HEK293 (cell line): ENCODE measurements at regions not wholly inside any gene's neighbourhood (a gene's known extent, or its start where the extent isn't known, plus 50 kb on each side); places are given as distances from the start of the nearest gene placed in this dataset.

Experiments used
- ELK4 ChIP-seq: IDR thresholded peaks from 2 replicates; pipeline ENCODE4 v1.6.1; 2011; ENCODE audit warnings: mild to moderate bottlenecking, low read depth, low read length, borderline replicate concordance
- GLIS1 ChIP-seq: fragments of 450-650 bp; formaldehyde crosslinking; IDR thresholded peaks from 2 replicates; pipeline ENCODE4 v1.5.1; 2016; ENCODE audit warnings: missing biosample characterization, missing genetic modification characterization
- HOXC10 ChIP-seq: sonication (generic); formaldehyde crosslinking; IDR thresholded peaks from 2 replicates; pipeline ENCODE4 v1.8.1; 2023; ENCODE audit warnings: mild to moderate bottlenecking, missing genetic modification reagents
- MYNN ChIP-seq: fragments of 450-650 bp; formaldehyde crosslinking; IDR thresholded peaks from 2 replicates; pipeline ENCODE4 v1.5.1; 2016; ENCODE audit warnings: missing biosample characterization, missing genetic modification characterization, borderline replicate concordance
- RBAK ChIP-seq: fragments of 450-650 bp; formaldehyde crosslinking; IDR thresholded peaks from 2 replicates; pipeline ENCODE4 v1.5.1; 2016; ENCODE audit warnings: missing biosample characterization, missing genetic modification characterization
- ZBTB20 ChIP-seq: fragments of 450-650 bp; formaldehyde crosslinking; IDR thresholded peaks from 2 replicates; pipeline ENCODE4 v1.5.1; 2016; ENCODE audit warnings: missing biosample characterization, missing genetic modification characterization
- ZNF114 ChIP-seq: fragments of 450-650 bp; formaldehyde crosslinking; IDR thresholded peaks from 2 replicates; pipeline ENCODE4 v1.5.0; 2017; ENCODE audit warnings: missing biosample characterization, missing genetic modification characterization
- ZNF146 ChIP-seq: fragments of 450-650 bp; formaldehyde crosslinking; IDR thresholded peaks from 2 replicates; pipeline ENCODE4 v1.5.1; 2016; ENCODE audit warnings: missing biosample characterization, missing genetic modification characterization
- ZNF184 ChIP-seq: fragments of 450-650 bp; IDR thresholded peaks from 2 replicates; pipeline ENCODE4 v1.5.1; 2018; ENCODE audit warnings: missing biosample characterization, mild to moderate bottlenecking, missing genetic modification characterization
- ZNF37A ChIP-seq: fragments of 450-650 bp; IDR thresholded peaks from 2 replicates; pipeline ENCODE4 v1.5.1; 2018; ENCODE audit warnings: missing biosample characterization, missing genetic modification characterization
- ZNF513 ChIP-seq: fragments of 450-650 bp; IDR thresholded peaks from 2 replicates; pipeline ENCODE4 v1.5.1; 2018; ENCODE audit warnings: missing biosample characterization, missing genetic modification characterization
- ZNF555 ChIP-seq: fragments of 450-650 bp; formaldehyde crosslinking; conservative IDR thresholded peaks from 2 replicates; pipeline ENCODE4 v1.5.1; 2017; ENCODE audit warnings: missing biosample characterization, mild to moderate bottlenecking, missing genetic modification characterization, inconsistent platforms
- ZNF561 ChIP-seq: fragments of 450-650 bp; IDR thresholded peaks from 2 replicates; pipeline ENCODE4 v1.5.1; 2018; ENCODE audit warnings: missing biosample characterization, missing genetic modification characterization, borderline replicate concordance
- ZNF645 ChIP-seq: fragments of 450-650 bp; formaldehyde crosslinking; IDR thresholded peaks from 2 replicates; pipeline ENCODE4; 2016; ENCODE audit warnings: missing biosample characterization, missing genetic modification characterization
- ZNF677 ChIP-seq: fragments of 450-650 bp; IDR thresholded peaks from 2 replicates; pipeline ENCODE4 v1.5.0; 2018; ENCODE audit warnings: missing biosample characterization, mild to moderate bottlenecking, missing genetic modification characterization, moderate library complexity
- ZNF692 ChIP-seq: fragments of 450-650 bp; formaldehyde crosslinking; IDR thresholded peaks from 2 replicates; pipeline ENCODE4 v1.5.1; 2016; ENCODE audit warnings: missing biosample characterization, missing genetic modification characterization
- ZNF768 ChIP-seq: fragments of 450-650 bp; formaldehyde crosslinking; IDR thresholded peaks from 2 replicates; pipeline ENCODE4 v1.5.1; 2018; ENCODE audit warnings: missing biosample characterization, mild to moderate bottlenecking, missing genetic modification characterization
- ZNF830 ChIP-seq: fragments of 450-650 bp; IDR thresholded peaks from 2 replicates; pipeline ENCODE4 v1.5.0; 2018; ENCODE audit warnings: missing biosample characterization, missing genetic modification characterization, low read depth, mild to moderate bottlenecking, moderate library complexity
- ZSCAN23 ChIP-seq: fragments of 450-650 bp; formaldehyde crosslinking; IDR thresholded peaks from 2 replicates; pipeline ENCODE4 v1.5.1; 2016; ENCODE audit warnings: missing biosample characterization, missing genetic modification characterization
- TF ChIP-seq, protein P1 (sequence below): fragments of 450-650 bp; formaldehyde crosslinking; IDR thresholded peaks from 2 replicates; pipeline ENCODE4 v1.5.1; 2016; ENCODE audit warnings: missing biosample characterization, missing genetic modification characterization
- TF ChIP-seq, protein P2 (sequence below): fragments of 450-650 bp; formaldehyde crosslinking; IDR thresholded peaks from 2 replicates; pipeline ENCODE4 v1.5.1; 2016; ENCODE audit warnings: missing biosample characterization, missing genetic modification characterization
- TF ChIP-seq, protein P3 (sequence below): fragments of 450-650 bp; formaldehyde crosslinking; IDR thresholded peaks from 2 replicates; pipeline ENCODE4 v1.5.1; 2016; ENCODE audit warnings: missing biosample characterization, missing genetic modification characterization
- TF ChIP-seq, protein P4 (sequence below): fragments of 450-650 bp; formaldehyde crosslinking; IDR thresholded peaks from 2 replicates; pipeline ENCODE4 v1.5.1; 2016; ENCODE audit warnings: missing biosample characterization, missing genetic modification characterization

DNA sequence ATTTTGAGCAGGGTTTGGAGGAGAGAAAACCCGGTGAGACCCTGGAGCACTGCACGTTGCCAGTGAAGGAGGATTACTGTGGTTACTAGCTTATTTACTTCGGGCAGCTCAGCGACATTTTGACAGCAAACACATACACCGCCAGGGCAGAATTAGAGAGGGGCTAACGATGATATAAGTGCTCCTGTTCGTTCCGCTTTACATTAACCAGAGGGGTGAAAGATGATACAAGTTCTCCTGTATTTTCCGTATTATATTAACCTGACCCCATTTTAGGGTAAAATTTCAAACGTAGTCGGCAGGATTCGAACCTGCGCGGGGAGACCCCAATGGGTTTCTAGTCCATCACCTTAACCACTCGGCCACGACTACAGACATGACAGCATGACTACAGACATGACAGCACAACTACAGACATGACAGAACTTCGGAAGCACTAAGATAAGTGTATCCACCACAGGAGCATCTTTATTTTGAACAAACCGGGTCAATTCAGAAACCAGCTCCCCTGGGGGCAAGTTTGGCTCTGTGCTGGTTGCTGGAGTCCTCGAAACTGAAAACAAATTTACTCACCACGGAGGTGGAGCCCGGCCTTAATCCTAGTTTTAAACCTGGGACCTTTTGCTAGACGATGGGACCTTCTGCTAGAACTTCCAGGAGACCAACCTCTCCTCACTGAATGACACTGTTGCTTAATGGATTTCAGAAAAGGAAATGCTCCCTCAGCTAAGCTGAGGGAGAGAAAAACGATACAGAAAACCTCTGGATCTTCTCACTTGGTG lies 80.4 kb upstream of the ZNF184 start (continued):
- TF ChIP-seq ZNF37A (tag by site-specific recombination) (peak; percentile 18; the same call in 1 of the 2 replicates), ZNF184 (tag by site-specific recombination) (peak; percentile 70), ZNF114 (tag by site-specific recombination) (no peak), HOXC10 (CRISPR knock-in tag) (no peak), ELK4 (no peak), ZNF555 (tag by site-specific recombination) (no peak), ZSCAN23 (tag by site-specific recombination) (peak; percentile 84; the same call in 1 of the 2 replicates), ZNF677 (tag by site-specific recombination) (no peak), ZNF692 (tag by site-specific recombination) (peak; percentile 73; the same call in 1 of the 2 replicates), ZNF561 (peak; percentile 80), MYNN (tag by site-specific recombination) (no peak), RBAK (tag by site-specific recombination) (no peak), ZBTB20 (tag by site-specific recombination) (peak; percentile 68), ZNF768 (no peak), ZNF146 (tag by site-specific recombination) (peak; percentile 32; the same call in 1 of the 2 replicates), ZNF830 (tag by site-specific recombination) (no peak), ZNF513 (tag by site-specific recombination) (peak; percentile 41; the same call in 1 of the 2 replicates), GLIS1 (no peak), ZNF645 (tag by site-specific recombination) (no peak)
- TF ChIP-seq, protein P1, sequence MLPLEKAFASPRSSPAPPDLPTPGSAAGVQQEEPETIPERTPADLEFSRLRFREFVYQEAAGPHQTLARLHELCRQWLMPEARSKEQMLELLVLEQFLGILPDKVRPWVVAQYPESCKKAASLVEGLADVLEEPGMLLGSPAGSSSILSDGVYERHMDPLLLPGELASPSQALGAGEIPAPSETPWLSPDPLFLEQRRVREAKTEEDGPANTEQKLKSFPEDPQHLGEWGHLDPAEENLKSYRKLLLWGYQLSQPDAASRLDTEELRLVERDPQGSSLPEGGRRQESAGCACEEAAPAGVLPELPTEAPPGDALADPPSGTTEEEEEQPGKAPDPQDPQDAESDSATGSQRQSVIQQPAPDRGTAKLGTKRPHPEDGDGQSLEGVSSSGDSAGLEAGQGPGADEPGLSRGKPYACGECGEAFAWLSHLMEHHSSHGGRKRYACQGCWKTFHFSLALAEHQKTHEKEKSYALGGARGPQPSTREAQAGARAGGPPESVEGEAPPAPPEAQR (tag by site-specific recombination), result 0 out of 2 replicates have a peak, but pooled peaks have one; percentile 21
- TF ChIP-seq, protein P2, sequence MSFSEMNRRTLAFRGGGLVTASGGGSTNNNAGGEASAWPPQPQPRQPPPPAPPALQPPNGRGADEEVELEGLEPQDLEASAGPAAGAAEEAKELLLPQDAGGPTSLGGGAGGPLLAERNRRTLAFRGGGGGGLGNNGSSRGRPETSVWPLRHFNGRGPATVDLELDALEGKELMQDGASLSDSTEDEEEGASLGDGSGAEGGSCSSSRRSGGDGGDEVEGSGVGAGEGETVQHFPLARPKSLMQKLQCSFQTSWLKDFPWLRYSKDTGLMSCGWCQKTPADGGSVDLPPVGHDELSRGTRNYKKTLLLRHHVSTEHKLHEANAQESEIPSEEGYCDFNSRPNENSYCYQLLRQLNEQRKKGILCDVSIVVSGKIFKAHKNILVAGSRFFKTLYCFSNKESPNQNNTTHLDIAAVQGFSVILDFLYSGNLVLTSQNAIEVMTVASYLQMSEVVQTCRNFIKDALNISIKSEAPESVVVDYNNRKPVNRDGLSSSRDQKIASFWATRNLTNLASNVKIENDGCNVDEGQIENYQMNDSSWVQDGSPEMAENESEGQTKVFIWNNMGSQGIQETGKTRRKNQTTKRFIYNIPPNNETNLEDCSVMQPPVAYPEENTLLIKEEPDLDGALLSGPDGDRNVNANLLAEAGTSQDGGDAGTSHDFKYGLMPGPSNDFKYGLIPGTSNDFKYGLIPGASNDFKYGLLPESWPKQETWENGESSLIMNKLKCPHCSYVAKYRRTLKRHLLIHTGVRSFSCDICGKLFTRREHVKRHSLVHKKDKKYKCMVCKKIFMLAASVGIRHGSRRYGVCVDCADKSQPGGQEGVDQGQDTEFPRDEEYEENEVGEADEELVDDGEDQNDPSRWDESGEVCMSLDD (tag by site-specific recombination), result peak; percentile 87
- TF ChIP-seq, protein P3, sequence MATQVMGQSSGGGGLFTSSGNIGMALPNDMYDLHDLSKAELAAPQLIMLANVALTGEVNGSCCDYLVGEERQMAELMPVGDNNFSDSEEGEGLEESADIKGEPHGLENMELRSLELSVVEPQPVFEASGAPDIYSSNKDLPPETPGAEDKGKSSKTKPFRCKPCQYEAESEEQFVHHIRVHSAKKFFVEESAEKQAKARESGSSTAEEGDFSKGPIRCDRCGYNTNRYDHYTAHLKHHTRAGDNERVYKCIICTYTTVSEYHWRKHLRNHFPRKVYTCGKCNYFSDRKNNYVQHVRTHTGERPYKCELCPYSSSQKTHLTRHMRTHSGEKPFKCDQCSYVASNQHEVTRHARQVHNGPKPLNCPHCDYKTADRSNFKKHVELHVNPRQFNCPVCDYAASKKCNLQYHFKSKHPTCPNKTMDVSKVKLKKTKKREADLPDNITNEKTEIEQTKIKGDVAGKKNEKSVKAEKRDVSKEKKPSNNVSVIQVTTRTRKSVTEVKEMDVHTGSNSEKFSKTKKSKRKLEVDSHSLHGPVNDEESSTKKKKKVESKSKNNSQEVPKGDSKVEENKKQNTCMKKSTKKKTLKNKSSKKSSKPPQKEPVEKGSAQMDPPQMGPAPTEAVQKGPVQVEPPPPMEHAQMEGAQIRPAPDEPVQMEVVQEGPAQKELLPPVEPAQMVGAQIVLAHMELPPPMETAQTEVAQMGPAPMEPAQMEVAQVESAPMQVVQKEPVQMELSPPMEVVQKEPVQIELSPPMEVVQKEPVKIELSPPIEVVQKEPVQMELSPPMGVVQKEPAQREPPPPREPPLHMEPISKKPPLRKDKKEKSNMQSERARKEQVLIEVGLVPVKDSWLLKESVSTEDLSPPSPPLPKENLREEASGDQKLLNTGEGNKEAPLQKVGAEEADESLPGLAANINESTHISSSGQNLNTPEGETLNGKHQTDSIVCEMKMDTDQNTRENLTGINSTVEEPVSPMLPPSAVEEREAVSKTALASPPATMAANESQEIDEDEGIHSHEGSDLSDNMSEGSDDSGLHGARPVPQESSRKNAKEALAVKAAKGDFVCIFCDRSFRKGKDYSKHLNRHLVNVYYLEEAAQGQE (tag by site-specific recombination), result no peak
- TF ChIP-seq, protein P4, sequence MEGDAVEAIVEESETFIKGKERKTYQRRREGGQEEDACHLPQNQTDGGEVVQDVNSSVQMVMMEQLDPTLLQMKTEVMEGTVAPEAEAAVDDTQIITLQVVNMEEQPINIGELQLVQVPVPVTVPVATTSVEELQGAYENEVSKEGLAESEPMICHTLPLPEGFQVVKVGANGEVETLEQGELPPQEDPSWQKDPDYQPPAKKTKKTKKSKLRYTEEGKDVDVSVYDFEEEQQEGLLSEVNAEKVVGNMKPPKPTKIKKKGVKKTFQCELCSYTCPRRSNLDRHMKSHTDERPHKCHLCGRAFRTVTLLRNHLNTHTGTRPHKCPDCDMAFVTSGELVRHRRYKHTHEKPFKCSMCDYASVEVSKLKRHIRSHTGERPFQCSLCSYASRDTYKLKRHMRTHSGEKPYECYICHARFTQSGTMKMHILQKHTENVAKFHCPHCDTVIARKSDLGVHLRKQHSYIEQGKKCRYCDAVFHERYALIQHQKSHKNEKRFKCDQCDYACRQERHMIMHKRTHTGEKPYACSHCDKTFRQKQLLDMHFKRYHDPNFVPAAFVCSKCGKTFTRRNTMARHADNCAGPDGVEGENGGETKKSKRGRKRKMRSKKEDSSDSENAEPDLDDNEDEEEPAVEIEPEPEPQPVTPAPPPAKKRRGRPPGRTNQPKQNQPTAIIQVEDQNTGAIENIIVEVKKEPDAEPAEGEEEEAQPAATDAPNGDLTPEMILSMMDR (tag by site-specific recombination), result no peak
